Heart right ventricle (tissue), 16 donors: ENCODE measurements at regions not wholly inside any gene's neighbourhood (a gene's known extent, or its start where the extent isn't known, plus 50 kb on each side); places are given as distances from the start of the nearest gene placed in this dataset.
"Not testable (repeated sequence)": the region's sequence is repeated elsewhere in the genome, so short reads cannot be mapped to it uniquely, and the experiment has no call there.

ENCODE experiments used
- ATAC-seq, 8 donors: fragments of 200-7000 bp; cut with Tn5 transposase; one replicate each; pipeline ENCODE4 v1.9.1; 2020; ENCODE audit warnings: mild to moderate bottlenecking in 8 of 8, moderate library complexity in 8 of 8, moderate number of reproducible peaks in 1 of 8
- DNase-seq, 2 donors: peaks; one replicate each; pipeline ENCODE4 v3.0.0-alpha.2; 2020
- H3K27ac ChIP-seq, 10 donors: fragments of 200-600 bp; sonication (generic) in 2 of 10; one replicate each; pipeline versions ENCODE4 v1.5.0 to v1.8.0; 2020 to 2022; ENCODE audit warnings: mild to moderate bottlenecking in 3 of 10
- H3K27me3 ChIP-seq, 7 donors: fragments of 200-600 bp; one replicate each; pipeline ENCODE4 v1.8.0; 2021 to 2022; ENCODE audit warnings: mild to moderate bottlenecking in 2 of 7
- H3K36me3 ChIP-seq, 9 donors: fragments of 200-600 bp; sonication (generic) in 1 of 9; one replicate each; pipeline versions ENCODE4 v1.5.0 to v1.8.0; 2020 to 2022; ENCODE audit warnings: mild to moderate bottlenecking in 2 of 9
- H3K4me1 ChIP-seq, 9 donors: fragments of 200-600 bp; sonication (generic) in 1 of 9; one replicate each; pipeline versions ENCODE4 v1.5.0 to v1.8.0; 2020 to 2022; ENCODE audit warnings: mild to moderate bottlenecking in 4 of 9
- H3K4me3 ChIP-seq, 10 donors: fragments of 200-600 bp; sonication (generic) in 2 of 10; one replicate each; pipeline versions ENCODE4 v1.5.0 to v1.8.0; 2020 to 2022; ENCODE audit warnings: mild to moderate bottlenecking in 7 of 10, moderate library complexity in 2 of 10
- H3K9me3 ChIP-seq, 11 donors: fragments of 200-600 bp in 10 of 11; sonication (generic) in 2 of 11; one replicate each; pipeline versions ENCODE4 v1.5.0 to v1.8.0; 2013 to 2022; ENCODE audit warnings: mild to moderate bottlenecking in 2 of 11, control low read depth in 1 of 11, moderate library complexity in 1 of 11
- WGBS, 2 donors: extraction: QIAGEN DNeasy Blood & Tissue Kit; methylation state at CpG; one replicate each; pipeline ENCODE4 v1.1.7; 2013; ENCODE audit warnings: inconsistent platforms in 1 of 2; 5-methylcytosine and 5-hydroxymethylcytosine counted together
- intact Hi-C, 10 donors: fragments of 100-400 bp; cut with DNase I; formaldehyde crosslinking; loops; one replicate each; pipeline versions ENCODE4 v1.11.1 to v1.14.2; 2022
- microRNA-seq, 2 donors: library from miRNA; unstranded; fragments of <30 nt; microRNA quantifications; one replicate each; pipeline ENCODE4 v1.2.0, GENCODE V29; 2021
- donor health status: Arrhythmogenic right ventricular cardiomyopathy.
- donor health status: ischemic (EF 13 %, LVEDD 7.1; RV severe dilation, severe dysfunction).
- donor health status: healthy with polysubstance abuse.
- donor health status: DM: no; HTN: yes; CAD: no.
- donor health status: DM: no; HTN: no; CAD: no.
- donor health status: ischemic (EF 25% LVEDD 6.9; RV normal size, moderate dysfunction).
- donor health status: ischemic (EF 25% LVEDD 5.7; RV mildly dilated, moderate dysfunction).
- donor health status: healthy.
- donor health status: DM: yes; HTN: yes; CAD: no.
- donor health status: Ischemic cardiomyopathy.
- donor health status: ischemic (EF 35%, LVEDD 5.7; RV mildly dilated, moderate dysfunction).
- donor health status: nonischemic (EF 11% LVEDD 7.7; RV severe dilation, severe dysfunction).
- donor health status: DM: yes; HTN: yes; CAD: no.
- donor health status: PGD.
- donor health status: ischemic (EF 29% LVEDD 5.4; RV normal size, mild dysfunction).
- donor health status: nonischemic (EF 23%, LVEDD 6.1; RV moderate dilation, normal function).

- H3K27ac ChIP-seq, H3K27me3 ChIP-seq, H3K4me1 ChIP-seq, DNase-seq, H3K36me3 ChIP-seq, intact Hi-C loops, H3K4me3 ChIP-seq, H3K9me3 ChIP-seq: not testable (repeated sequence)
- peak in 1 of 8 donors; percentile 28 for ATAC-seq
- WGBS, 2 donors: 60 to 85% methylated on average over 10 to 15 of the region's 107 CpGs
Measured at GRCh38 chr7:56948390-56949379, 183.6 kb downstream of the ZNF479 start.

- peak in 1 of 8 donors; percentile 19 for ATAC-seq
- H3K27ac ChIP-seq, H3K4me1 ChIP-seq, H3K36me3 ChIP-seq, H3K27me3 ChIP-seq, H3K4me3 ChIP-seq, DNase-seq, intact Hi-C loops, H3K9me3 ChIP-seq: not testable (repeated sequence)
- 69 to 100% methylated on average over 2 to 3 of the region's 10 CpGs for WGBS, 2 donors
Measured at GRCh38 chr7:56940050-56940449, 192.2 kb downstream of the ZNF479 start.

GRCh38 chr7:56923892-56924291, 208.3 kb downstream of the ZNF479 start:
- H3K27me3 ChIP-seq, H3K36me3 ChIP-seq, H3K4me1 ChIP-seq, H3K4me3 ChIP-seq, H3K27ac ChIP-seq, H3K9me3 ChIP-seq, ATAC-seq, intact Hi-C loops, DNase-seq: not testable (repeated sequence)
- 74 to 81% methylated on average over 4 of the region's 6 CpGs for WGBS, 2 donors

GRCh38 chr7:56910973-56911372, 221.3 kb downstream of the ZNF479 start:
- 56 to 74% methylated on average over 4 to 6 of the region's 8 CpGs for WGBS, 2 donors
- DNase-seq, H3K9me3 ChIP-seq, H3K4me1 ChIP-seq, ATAC-seq, H3K4me3 ChIP-seq, H3K36me3 ChIP-seq, H3K27me3 ChIP-seq, intact Hi-C loops, H3K27ac ChIP-seq: not testable (repeated sequence)

DNA sequence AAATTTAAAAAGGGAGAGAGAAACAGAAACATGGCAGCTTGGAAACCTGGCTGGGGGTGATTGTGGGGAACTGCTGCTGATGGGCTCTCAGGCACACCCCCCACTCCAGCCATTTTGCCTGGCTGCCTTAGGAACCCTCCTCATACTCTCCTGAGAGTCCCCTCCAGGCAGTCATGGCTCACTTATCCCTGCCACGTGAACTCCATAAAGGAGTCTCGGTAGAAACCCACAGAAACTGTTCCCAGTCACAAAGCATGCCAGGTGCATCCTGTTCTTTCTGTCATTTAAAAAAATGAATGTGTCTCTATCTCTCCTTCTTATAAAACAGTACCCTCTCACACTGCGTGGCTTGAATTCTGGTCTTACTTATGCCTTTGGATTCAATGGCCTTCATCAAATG, 242.8 kb downstream of the ZNF479 start:
- intact Hi-C loops, H3K27me3 ChIP-seq, H3K36me3 ChIP-seq, H3K4me3 ChIP-seq, ATAC-seq, H3K9me3 ChIP-seq, DNase-seq, H3K4me1 ChIP-seq, H3K27ac ChIP-seq: not testable (repeated sequence)
- 41 to 59% methylated on average over 3 of the region's 3 CpGs for WGBS, 2 donors

- H3K27me3 ChIP-seq, H3K4me1 ChIP-seq, H3K4me3 ChIP-seq, DNase-seq, H3K36me3 ChIP-seq, H3K27ac ChIP-seq, ATAC-seq, H3K9me3 ChIP-seq, intact Hi-C loops: not testable (repeated sequence)
- WGBS, 2 donors: 70 to 86% methylated on average over 2 of the region's 6 CpGs
Measured at GRCh38 chr7:56885132-56885531, 247.1 kb downstream of the ZNF479 start.

- H3K4me3 ChIP-seq, H3K27me3 ChIP-seq, H3K4me1 ChIP-seq, DNase-seq, H3K36me3 ChIP-seq, H3K27ac ChIP-seq, intact Hi-C loops, H3K9me3 ChIP-seq: not testable (repeated sequence)
- WGBS, 2 donors: 57 to 63% methylated on average over 34 to 42 of the region's 42 CpGs
- ATAC-seq: peak in 1 of 8 donors; percentile 37
Measured at GRCh38 chr7:56882318-56882717, 249.9 kb downstream of the ZNF479 start.

Small RNA genes in the stretch of these regions (microRNA-seq; reads per million reads assigned to microRNA genes)
- 0 reads per million in 2 donors for gene MIR4283-1
